ENCODE measurements at regions not wholly inside any gene's neighbourhood (a gene's known extent, or its start where the extent isn't known, plus 50 kb on each side); places are given as distances from the start of the nearest gene placed in this dataset.

- TF ChIP-seq EZH2 (IDR thresholded peaks at IDR 0.05; ENCODE audit: low read length, unreplicated experiment) = no peak
- ChIA-PET POLR2A (ENCODE audit: unreplicated experiment) (no interaction called here), CTCF (no interaction called here)
- no peak overlapping the region for H3K27ac ChIP-seq (ENCODE audit: low read length)
- H3K4me3 ChIP-seq (ENCODE audit: low read length) = no peak overlapping the region
- DNase-seq (no peak), ATAC-seq (no peak)
- H3K4me1 ChIP-seq (ENCODE audit: insufficient read depth, low read length) = no peaks in the 10 kb centered on the region
- no peak overlapping the region for H3K9ac ChIP-seq (ENCODE audit: low read length)
- no peaks in the 10 kb centered on the region for H3K9me2 ChIP-seq (replicated peaks; ENCODE audit: low read length)
- no peaks in the 10 kb centered on the region for H3F3A ChIP-seq (ENCODE audit: low read length, unreplicated experiment)
- no peaks in the 10 kb centered on the region for H4K20me1 ChIP-seq (ENCODE audit: low read length)
- no peak overlapping the region for H3K4me2 ChIP-seq (ENCODE audit: low read length)
- intact Hi-C loops (cut with micrococcal nuclease) = no loop called here
- BruUV-seq (replicated peaks) = no TSS peak
- H3K79me2 ChIP-seq (ENCODE audit: low read length) = no peaks in the 10 kb centered on the region
- H3K9me3 ChIP-seq (ENCODE audit: low read length) = no peaks in the 10 kb centered on the region
- H2AFZ ChIP-seq (ENCODE audit: low read length) = no peak overlapping the region
- no peaks in the 10 kb centered on the region for H3K36me3 ChIP-seq (ENCODE audit: low read depth, low read length)
- no peaks in the 10 kb centered on the region for H3K27me3 ChIP-seq (ENCODE audit: low read length)
Measured at GRCh38 chr12:92403210-92404175, 257.8 kb upstream of the BTG1 start.

DNA sequence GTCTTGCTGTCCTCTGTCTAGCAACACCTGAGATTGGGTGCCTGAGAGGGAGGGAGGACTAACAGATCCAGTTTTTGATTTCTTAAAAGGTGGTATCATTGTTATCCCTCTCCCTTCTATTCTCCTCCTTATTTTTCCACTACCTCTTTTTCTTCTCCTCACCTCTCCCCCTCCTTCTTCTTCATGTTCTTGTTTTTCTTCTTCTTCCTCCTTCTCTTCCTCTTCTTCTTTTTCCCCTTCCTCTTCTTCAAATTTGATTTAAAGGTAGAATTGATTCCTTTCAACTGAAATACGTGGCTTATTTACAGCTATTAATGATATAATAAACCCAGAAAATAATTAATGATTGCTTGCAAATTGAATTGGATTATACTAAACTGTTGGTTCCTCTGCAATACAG is 256.8 kb upstream of the BTG1 start:
- ATAC-seq (no peak), DNase-seq (no peak)
- no peaks in the 10 kb centered on the region for H4K20me1 ChIP-seq (ENCODE audit: low read length)
- H3F3A ChIP-seq (ENCODE audit: low read length, unreplicated experiment) = no peaks in the 10 kb centered on the region
- H3K79me2 ChIP-seq (ENCODE audit: low read length) = no peaks in the 10 kb centered on the region
- no peaks in the 10 kb centered on the region for H3K36me3 ChIP-seq (ENCODE audit: low read depth, low read length)
- H3K27ac ChIP-seq (ENCODE audit: low read length) = no peak overlapping the region
- peaks cover 3% of the 10 kb centered on the region for H3K4me1 ChIP-seq (ENCODE audit: insufficient read depth, low read length)
- no peak for TF ChIP-seq EZH2 (IDR thresholded peaks at IDR 0.05; ENCODE audit: low read length, unreplicated experiment)
- no peak for TF ChIP-seq CTCF (conservative IDR thresholded peaks at IDR 0.05; ENCODE audit: low read depth, low read length)
- no peak for TF ChIP-seq EZH2phosphoT487 (IDR thresholded peaks at IDR 0.05; ENCODE audit: borderline replicate concordance, low read length)
- BruUV-seq (replicated peaks) = no TSS peak
- no peak overlapping the region for H2AFZ ChIP-seq (ENCODE audit: low read length)
- no peaks in the 10 kb centered on the region for H3K27me3 ChIP-seq (ENCODE audit: low read length)
- H3K9me2 ChIP-seq (replicated peaks; ENCODE audit: low read length) = no peaks in the 10 kb centered on the region
- no peaks in the 10 kb centered on the region for H3K9me3 ChIP-seq (ENCODE audit: low read length)
- H3K9ac ChIP-seq (ENCODE audit: low read length) = no peak overlapping the region
- ChIA-PET POLR2A (ENCODE audit: unreplicated experiment) (no interaction called here), CTCF (no interaction called here)
- H3K4me2 ChIP-seq (ENCODE audit: low read length) = no peak overlapping the region
- intact Hi-C loops (cut with micrococcal nuclease) = no loop called here
- no peak overlapping the region for H3K4me3 ChIP-seq (ENCODE audit: low read length)

GRCh38 chr12:92400006-92400405 is 254.4 kb upstream of the BTG1 start:
- TF ChIP-seq CTCF (conservative IDR thresholded peaks at IDR 0.05; ENCODE audit: low read depth, low read length) (no peak), EZH2 (IDR thresholded peaks at IDR 0.05; ENCODE audit: low read length, unreplicated experiment) (no peak), EZH2phosphoT487 (IDR thresholded peaks at IDR 0.05; ENCODE audit: borderline replicate concordance, low read length) (no peak)
- H4K20me1 ChIP-seq (ENCODE audit: low read length) = no peaks in the 10 kb centered on the region
- H3K79me2 ChIP-seq (ENCODE audit: low read length) = no peaks in the 10 kb centered on the region
- no peak overlapping the region for H2AFZ ChIP-seq (ENCODE audit: low read length)
- ChIA-PET POLR2A (ENCODE audit: unreplicated experiment) (no interaction called here), CTCF (no interaction called here)
- BruUV-seq (replicated peaks) = no TSS peak
- no peak overlapping the region for H3K4me3 ChIP-seq (ENCODE audit: low read length)
- H3K36me3 ChIP-seq (ENCODE audit: low read depth, low read length) = no peaks in the 10 kb centered on the region
- intact Hi-C loops (cut with micrococcal nuclease) = no loop called here
- no peaks in the 10 kb centered on the region for H3K9me2 ChIP-seq (replicated peaks; ENCODE audit: low read length)
- ATAC-seq (no peak), DNase-seq (no peak)
- H3F3A ChIP-seq (ENCODE audit: low read length, unreplicated experiment) = no peaks in the 10 kb centered on the region
- H3K9ac ChIP-seq (ENCODE audit: low read length) = no peak overlapping the region
- no peak overlapping the region for H3K27ac ChIP-seq (ENCODE audit: low read length)
- no peak overlapping the region for H3K4me2 ChIP-seq (ENCODE audit: low read length)
- peaks cover 14% of the 10 kb centered on the region for H3K4me1 ChIP-seq (ENCODE audit: insufficient read depth, low read length)
- H3K27me3 ChIP-seq (ENCODE audit: low read length) = no peaks in the 10 kb centered on the region
- no peaks in the 10 kb centered on the region for H3K9me3 ChIP-seq (ENCODE audit: low read length)
